Liver (tissue), 8 donors: ENCODE measurements at regions not wholly inside any gene's neighbourhood (a gene's known extent, or its start where the extent isn't known, plus 50 kb on each side); places are given as distances from the start of the nearest gene placed in this dataset.

Experiments
- DNase-seq: peaks from one replicate; pipeline ENCODE4 v3.0.0-alpha.2; 2017; ENCODE audit warnings: low spot score
- H3K27ac ChIP-seq, 2 donors: one replicate each; pipeline ENCODE4 v1.7.0; 2013; ENCODE audit warnings: inconsistent platforms in 2 of 2, low read length in 2 of 2, control low read depth in 1 of 2, low read depth in 1 of 2, mild to moderate bottlenecking in 1 of 2
- H3K27me3 ChIP-seq, 4 donors: one replicate each; pipeline versions ENCODE4 v1.6.1 to v1.7.0; 2013; ENCODE audit warnings: low read length in 3 of 4, inconsistent platforms in 1 of 4, mild to moderate bottlenecking in 1 of 4, moderate library complexity in 1 of 4; ENCODE audit not compliant: control insufficient read depth in 4 of 4, insufficient read depth in 4 of 4
- H3K36me3 ChIP-seq, 4 donors: one replicate each; pipeline versions ENCODE4 v1.6.1 to v1.7.0; 2013; ENCODE audit warnings: low read length in 3 of 4, mild to moderate bottlenecking in 3 of 4, low read depth in 1 of 4, moderate library complexity in 1 of 4; ENCODE audit not compliant: control insufficient read depth in 4 of 4, insufficient read depth in 3 of 4
- H3K4me1 ChIP-seq, 4 donors: one replicate each; pipeline versions ENCODE4 v1.6.1 to v1.7.0; 2013; ENCODE audit warnings: low read length in 3 of 4, mild to moderate bottlenecking in 3 of 4, moderate library complexity in 1 of 4; ENCODE audit not compliant: control insufficient read depth in 4 of 4, insufficient read depth in 4 of 4
- H3K4me3 ChIP-seq, 3 donors: one replicate each; pipeline versions ENCODE4 v1.6.1 to v1.7.0; 2013; ENCODE audit warnings: low read length in 3 of 3, control low read depth in 1 of 3, low read depth in 1 of 3, mild to moderate bottlenecking in 1 of 3
- H3K9ac ChIP-seq, 2 donors: one replicate each; pipeline ENCODE4 v1.7.0; 2013; ENCODE audit warnings: low read length in 2 of 2, mild to moderate bottlenecking in 2 of 2, moderate library complexity in 2 of 2, control low read depth in 1 of 2, low read depth in 1 of 2
- H3K9me3 ChIP-seq, 4 donors: one replicate each; pipeline versions ENCODE4 v1.6.1 to v1.7.0; 2013; ENCODE audit warnings: low read length in 3 of 4; ENCODE audit not compliant: control insufficient read depth in 4 of 4
- ATF3 ChIP-seq: IDR thresholded peaks from 2 replicates; pipeline ENCODE4 v1.6.1; 2016; ENCODE audit warnings: antibody characterized with exemption
- EGR1 ChIP-seq, 2 donors: IDR thresholded peaks; 2 replicates each; pipeline ENCODE4 v1.6.1; 2016 to 2018; ENCODE audit warnings: antibody characterized with exemption in 2 of 2, low read depth in 2 of 2
- GABPA ChIP-seq, 2 donors: IDR thresholded peaks in 1 of 2; conservative IDR thresholded peaks in 1 of 2; 2 replicates each; pipeline ENCODE4 v1.6.1; 2016; ENCODE audit warnings: antibody characterized with exemption in 2 of 2, mild to moderate bottlenecking in 1 of 2, moderate library complexity in 1 of 2
- HNF4A ChIP-seq, 2 donors: conservative IDR thresholded peaks; 2 replicates each; pipeline ENCODE4 v1.6.1; 2016; ENCODE audit warnings: antibody characterized with exemption in 2 of 2, mild to moderate bottlenecking in 2 of 2
- HNF4G ChIP-seq: IDR thresholded peaks from 2 replicates; pipeline ENCODE4 v1.6.1; 2016; ENCODE audit warnings: antibody characterized with exemption
- JUND ChIP-seq, 2 donors: IDR thresholded peaks; 2 replicates each; pipeline ENCODE4 v1.6.1; 2016; ENCODE audit warnings: antibody characterized with exemption in 2 of 2
- RAD21 ChIP-seq, 2 donors: IDR thresholded peaks; 2 replicates each; pipeline ENCODE4 v1.6.1; 2016; ENCODE audit warnings: antibody characterized with exemption in 2 of 2, mild to moderate bottlenecking in 2 of 2
- RXRA ChIP-seq, 2 donors: IDR thresholded peaks; 2 replicates each; pipeline ENCODE4 v1.6.1; 2017 to 2018; ENCODE audit warnings: antibody characterized with exemption in 2 of 2, mild to moderate bottlenecking in 1 of 2
- SP1 ChIP-seq: IDR thresholded peaks from 2 replicates; pipeline ENCODE4 v1.6.1; 2018; ENCODE audit warnings: antibody characterized with exemption, mild to moderate bottlenecking
- TAF1 ChIP-seq: conservative IDR thresholded peaks from 2 replicates; pipeline ENCODE4 v1.6.1; 2016; ENCODE audit warnings: antibody characterized with exemption, mild to moderate bottlenecking
- YY1 ChIP-seq: IDR thresholded peaks from 2 replicates; pipeline ENCODE4 v1.6.1; 2016; ENCODE audit warnings: antibody characterized with exemption, mild to moderate bottlenecking
- WGBS: extraction: QIAGEN DNeasy Blood & Tissue Kit; methylation state at CpG from one replicate; pipeline ENCODE4 v1.1.7; 2013; 5-methylcytosine and 5-hydroxymethylcytosine counted together
- TF ChIP-seq, protein P1 (sequence below): IDR thresholded peaks from 2 replicates; pipeline ENCODE4 v1.6.1; 2016; ENCODE audit warnings: antibody characterized with exemption
- TF ChIP-seq, protein P2 (sequence below): fragments of 150-350 bp; IDR thresholded peaks from 2 replicates; pipeline ENCODE4 v1.5.1; 2017; ENCODE audit warnings: improper control_type of control experiment, low read depth, low read length; ENCODE audit not compliant: missing input control
- donor health status: healthy.
- donor health status: healthy.
- donor health status: healthy.
- donor health status: healthy.
- donor health status: healthy.

- no peak overlapping the region for H3K4me3 ChIP-seq
- no peaks in the 10 kb centered on the region for H3K9me3 ChIP-seq
- H3K27ac ChIP-seq: no peak overlapping the region
- no peak for DNase-seq
- no peaks in the 10 kb centered on the region for H3K36me3 ChIP-seq
- peaks cover 0 to 4% (median 2%) of the 10 kb centered on the region in 4 donors for H3K27me3 ChIP-seq
- WGBS: 90% methylated on average over 9 of the region's 9 CpGs
- TF ChIP-seq, protein P1, sequence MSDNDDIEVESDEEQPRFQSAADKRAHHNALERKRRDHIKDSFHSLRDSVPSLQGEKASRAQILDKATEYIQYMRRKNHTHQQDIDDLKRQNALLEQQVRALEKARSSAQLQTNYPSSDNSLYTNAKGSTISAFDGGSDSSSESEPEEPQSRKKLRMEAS: no peak
- TF ChIP-seq HNF4A (conservative IDR thresholded peaks at IDR 0.05) (no peak), HNF4G (no peak), RAD21 (IDR thresholded peaks at IDR 0.05) (no peak), TAF1 (no peak)
- no peaks in the 10 kb centered on the region for H3K4me1 ChIP-seq
- no peak overlapping the region for H3K9ac ChIP-seq
These were observed 54.8 kb upstream of the ASB18 start for GRCh38 chr2:236319036-236319435.

DNA sequence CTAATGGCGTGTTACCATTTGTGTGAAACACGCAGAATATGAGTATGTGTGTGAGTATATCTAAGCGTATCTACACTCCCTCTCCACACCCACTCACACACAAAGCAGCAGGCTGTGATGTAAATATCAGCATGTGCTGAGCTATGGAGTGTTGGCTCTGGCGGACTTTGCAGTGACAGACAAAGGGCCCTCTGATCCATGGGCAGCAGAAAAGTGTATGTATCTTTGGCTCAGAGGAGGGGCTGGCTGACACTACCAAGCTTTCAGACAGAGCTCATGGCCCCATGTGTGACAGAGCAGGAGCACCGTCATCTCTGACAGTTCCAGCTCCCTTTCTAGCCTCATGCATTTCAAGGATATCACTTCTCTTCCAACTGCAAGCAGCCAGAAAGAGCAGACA is 57.2 kb upstream of the ASB18 start:
- WGBS: 96% methylated on average over 5 of the region's 5 CpGs

GRCh38 chr2:236333417-236334121 is 69.4 kb upstream of the ASB18 start:
- Histone ChIP-seq H3K36me3 (no peaks in the 10 kb centered on the region), H3K27ac (no peak overlapping the region), H3K9me3 (no peaks in the 10 kb centered on the region), H3K4me3 (no peak overlapping the region), H3K9ac (no peak overlapping the region), H3K27me3 (no peaks in the 10 kb centered on the region), H3K4me1 (peaks cover 1 to 10% (median 4%) of the 10 kb centered on the region in 4 donors)
- TF ChIP-seq SP1 (no peak), GABPA (IDR thresholded peaks at IDR 0.05 in 1 of 2, conservative IDR thresholded peaks at IDR 0.05 in 1 of 2) (no peak), HNF4G (no peak), RXRA (IDR thresholded peaks at IDR 0.05) (no peak), JUND (IDR thresholded peaks at IDR 0.05) (no peak), TAF1 (no peak), YY1 (no peak), EGR1 (IDR thresholded peaks at IDR 0.05; ENCODE audit: low read depth in 2 of 2) (no peak)
- TF ChIP-seq, protein P2, sequence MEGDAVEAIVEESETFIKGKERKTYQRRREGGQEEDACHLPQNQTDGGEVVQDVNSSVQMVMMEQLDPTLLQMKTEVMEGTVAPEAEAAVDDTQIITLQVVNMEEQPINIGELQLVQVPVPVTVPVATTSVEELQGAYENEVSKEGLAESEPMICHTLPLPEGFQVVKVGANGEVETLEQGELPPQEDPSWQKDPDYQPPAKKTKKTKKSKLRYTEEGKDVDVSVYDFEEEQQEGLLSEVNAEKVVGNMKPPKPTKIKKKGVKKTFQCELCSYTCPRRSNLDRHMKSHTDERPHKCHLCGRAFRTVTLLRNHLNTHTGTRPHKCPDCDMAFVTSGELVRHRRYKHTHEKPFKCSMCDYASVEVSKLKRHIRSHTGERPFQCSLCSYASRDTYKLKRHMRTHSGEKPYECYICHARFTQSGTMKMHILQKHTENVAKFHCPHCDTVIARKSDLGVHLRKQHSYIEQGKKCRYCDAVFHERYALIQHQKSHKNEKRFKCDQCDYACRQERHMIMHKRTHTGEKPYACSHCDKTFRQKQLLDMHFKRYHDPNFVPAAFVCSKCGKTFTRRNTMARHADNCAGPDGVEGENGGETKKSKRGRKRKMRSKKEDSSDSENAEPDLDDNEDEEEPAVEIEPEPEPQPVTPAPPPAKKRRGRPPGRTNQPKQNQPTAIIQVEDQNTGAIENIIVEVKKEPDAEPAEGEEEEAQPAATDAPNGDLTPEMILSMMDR: no peak
- no peak for DNase-seq
- WGBS: 94% methylated on average over 14 of the region's 14 CpGs

More for the DNA sequence above, 57.2 kb upstream of the ASB18 start:
- Histone ChIP-seq H3K4me1 (no peaks in the 10 kb centered on the region), H3K9ac (no peak overlapping the region), H3K9me3 (no peaks in the 10 kb centered on the region), H3K27ac (no peak overlapping the region), H3K27me3 (peaks cover 0 to 4% (median 2%) of the 10 kb centered on the region in 4 donors), H3K36me3 (no peaks in the 10 kb centered on the region), H3K4me3 (no peak overlapping the region)
- DNase-seq: no peak
- TF ChIP-seq SP1 (no peak), RAD21 (IDR thresholded peaks at IDR 0.05) (no peak), RXRA (IDR thresholded peaks at IDR 0.05) (no peak), HNF4G (no peak), HNF4A (conservative IDR thresholded peaks at IDR 0.05) (no peak), ATF3 (no peak)
